ENCODE measurements at regions not wholly inside any gene's neighbourhood (a gene's known extent, or its start where the extent isn't known, plus 50 kb on each side); places are given as distances from the start of the nearest gene placed in this dataset.

DNA sequence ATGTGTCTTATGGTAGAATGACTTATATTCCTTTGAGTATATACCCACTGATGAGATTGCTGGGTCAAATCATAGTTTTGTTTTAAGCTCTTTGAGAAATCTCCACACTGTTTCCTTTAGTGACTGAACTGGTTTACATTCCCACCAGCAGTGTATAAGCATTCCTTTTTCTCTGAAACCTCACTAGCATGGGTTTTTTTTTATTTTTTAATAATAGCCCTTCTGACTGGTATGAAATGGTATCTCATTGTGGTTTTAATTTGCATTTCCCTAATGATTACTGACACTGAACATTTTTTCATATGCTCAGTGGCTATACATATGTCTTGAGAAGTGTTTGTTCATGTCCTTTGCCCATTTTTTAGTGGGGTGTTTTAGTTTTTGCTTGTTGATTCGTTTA, 494.3 kb downstream of the SQOR start:
- no peaks in the 10 kb centered on the region for H3K4me1 Mint-ChIP-seq
- POLR2A ChIA-PET = no interaction called here
- CTCF ChIA-PET = no interaction called here
- H3K27ac Mint-ChIP-seq = no peak overlapping the region
- no peak overlapping the region for H3K4me3 Mint-ChIP-seq
- no peaks in the 10 kb centered on the region for H3K27me3 Mint-ChIP-seq (ENCODE audit: low read depth)
- no peak for ATAC-seq
- H3K9me3 Mint-ChIP-seq = peaks cover 36% of the 10 kb centered on the region
- no peak for DNase-seq (ENCODE audit: low spot score)
- no peak for TF ChIP-seq ETV6 (CRISPR knock-in tag; IDR thresholded peaks at IDR 0.05)
- peaks cover 5% of the 10 kb centered on the region; the same call in 1 of the 2 replicates for H3K36me3 Mint-ChIP-seq

DNA sequence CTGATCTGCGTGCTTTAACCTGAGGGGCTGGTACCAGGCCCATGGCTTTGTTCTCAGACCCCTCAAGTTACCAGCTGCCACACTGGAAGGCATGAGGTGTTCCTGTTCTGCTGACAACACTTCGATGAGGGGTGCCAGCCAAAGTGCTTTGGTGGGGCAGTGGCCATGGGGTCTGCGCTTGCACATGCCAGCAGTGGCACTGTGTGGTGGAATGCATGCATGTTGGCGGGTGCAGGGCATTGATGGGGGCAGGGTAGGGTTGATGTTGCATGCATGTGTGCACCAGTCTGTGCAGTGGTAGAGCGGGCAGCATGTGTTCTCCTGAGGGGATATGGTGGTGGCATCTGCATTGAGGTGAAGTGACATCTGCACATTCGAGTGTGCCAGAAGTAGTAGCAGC, 497.0 kb downstream of the SQOR start:
- no peak overlapping the region for H3K4me3 Mint-ChIP-seq
- no peak for TF ChIP-seq ETV6 (CRISPR knock-in tag; IDR thresholded peaks at IDR 0.05)
- no peak for TF ChIP-seq SOX15 (CRISPR knock-in tag; IDR thresholded peaks at IDR 0.05)
- TF ChIP-seq ESRRA (CRISPR knock-in tag; IDR thresholded peaks at IDR 0.05; ENCODE audit: borderline replicate concordance) = no peak
- TF ChIP-seq, protein P1, sequence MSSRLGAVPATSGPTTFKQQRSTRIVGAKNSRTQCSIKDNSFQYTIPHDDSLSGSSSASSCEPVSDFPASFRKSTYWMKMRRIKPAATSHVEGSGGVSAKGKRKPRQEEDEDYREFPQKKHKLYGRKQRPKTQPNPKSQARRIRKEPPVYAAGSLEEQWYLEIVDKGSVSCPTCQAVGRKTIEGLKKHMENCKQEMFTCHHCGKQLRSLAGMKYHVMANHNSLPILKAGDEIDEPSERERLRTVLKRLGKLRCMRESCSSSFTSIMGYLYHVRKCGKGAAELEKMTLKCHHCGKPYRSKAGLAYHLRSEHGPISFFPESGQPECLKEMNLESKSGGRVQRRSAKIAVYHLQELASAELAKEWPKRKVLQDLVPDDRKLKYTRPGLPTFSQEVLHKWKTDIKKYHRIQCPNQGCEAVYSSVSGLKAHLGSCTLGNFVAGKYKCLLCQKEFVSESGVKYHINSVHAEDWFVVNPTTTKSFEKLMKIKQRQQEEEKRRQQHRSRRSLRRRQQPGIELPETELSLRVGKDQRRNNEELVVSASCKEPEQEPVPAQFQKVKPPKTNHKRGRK (CRISPR knock-in tag; IDR thresholded peaks at IDR 0.05; ENCODE audit: borderline replicate concordance) = no peak
- TF ChIP-seq MYBL2 (CRISPR knock-in tag; IDR thresholded peaks at IDR 0.05) = no peak
- TF ChIP-seq FOXP1 (CRISPR knock-in tag; IDR thresholded peaks at IDR 0.05; ENCODE audit: borderline replicate concordance) = no peak
- TF ChIP-seq, protein P2, sequence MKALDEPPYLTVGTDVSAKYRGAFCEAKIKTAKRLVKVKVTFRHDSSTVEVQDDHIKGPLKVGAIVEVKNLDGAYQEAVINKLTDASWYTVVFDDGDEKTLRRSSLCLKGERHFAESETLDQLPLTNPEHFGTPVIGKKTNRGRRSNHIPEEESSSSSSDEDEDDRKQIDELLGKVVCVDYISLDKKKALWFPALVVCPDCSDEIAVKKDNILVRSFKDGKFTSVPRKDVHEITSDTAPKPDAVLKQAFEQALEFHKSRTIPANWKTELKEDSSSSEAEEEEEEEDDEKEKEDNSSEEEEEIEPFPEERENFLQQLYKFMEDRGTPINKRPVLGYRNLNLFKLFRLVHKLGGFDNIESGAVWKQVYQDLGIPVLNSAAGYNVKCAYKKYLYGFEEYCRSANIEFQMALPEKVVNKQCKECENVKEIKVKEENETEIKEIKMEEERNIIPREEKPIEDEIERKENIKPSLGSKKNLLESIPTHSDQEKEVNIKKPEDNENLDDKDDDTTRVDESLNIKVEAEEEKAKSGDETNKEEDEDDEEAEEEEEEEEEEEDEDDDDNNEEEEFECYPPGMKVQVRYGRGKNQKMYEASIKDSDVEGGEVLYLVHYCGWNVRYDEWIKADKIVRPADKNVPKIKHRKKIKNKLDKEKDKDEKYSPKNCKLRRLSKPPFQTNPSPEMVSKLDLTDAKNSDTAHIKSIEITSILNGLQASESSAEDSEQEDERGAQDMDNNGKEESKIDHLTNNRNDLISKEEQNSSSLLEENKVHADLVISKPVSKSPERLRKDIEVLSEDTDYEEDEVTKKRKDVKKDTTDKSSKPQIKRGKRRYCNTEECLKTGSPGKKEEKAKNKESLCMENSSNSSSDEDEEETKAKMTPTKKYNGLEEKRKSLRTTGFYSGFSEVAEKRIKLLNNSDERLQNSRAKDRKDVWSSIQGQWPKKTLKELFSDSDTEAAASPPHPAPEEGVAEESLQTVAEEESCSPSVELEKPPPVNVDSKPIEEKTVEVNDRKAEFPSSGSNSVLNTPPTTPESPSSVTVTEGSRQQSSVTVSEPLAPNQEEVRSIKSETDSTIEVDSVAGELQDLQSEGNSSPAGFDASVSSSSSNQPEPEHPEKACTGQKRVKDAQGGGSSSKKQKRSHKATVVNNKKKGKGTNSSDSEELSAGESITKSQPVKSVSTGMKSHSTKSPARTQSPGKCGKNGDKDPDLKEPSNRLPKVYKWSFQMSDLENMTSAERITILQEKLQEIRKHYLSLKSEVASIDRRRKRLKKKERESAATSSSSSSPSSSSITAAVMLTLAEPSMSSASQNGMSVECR (CRISPR knock-in tag; IDR thresholded peaks at IDR 0.05; ENCODE audit: borderline replicate concordance) = no peak
- TF ChIP-seq ZNF121 (CRISPR knock-in tag; IDR thresholded peaks at IDR 0.05) = no peak
- no peak for TF ChIP-seq ZNF263 (CRISPR knock-in tag; IDR thresholded peaks at IDR 0.05; ENCODE audit: low read depth)
- TF ChIP-seq ZNF671 (CRISPR knock-in tag; IDR thresholded peaks at IDR 0.05) = no peak
- TF ChIP-seq PRRX2 (CRISPR knock-in tag; IDR thresholded peaks at IDR 0.05) = no peak
- TF ChIP-seq NR2C2 (CRISPR knock-in tag; IDR thresholded peaks at IDR 0.05) = no peak
- TF ChIP-seq, protein P3, sequence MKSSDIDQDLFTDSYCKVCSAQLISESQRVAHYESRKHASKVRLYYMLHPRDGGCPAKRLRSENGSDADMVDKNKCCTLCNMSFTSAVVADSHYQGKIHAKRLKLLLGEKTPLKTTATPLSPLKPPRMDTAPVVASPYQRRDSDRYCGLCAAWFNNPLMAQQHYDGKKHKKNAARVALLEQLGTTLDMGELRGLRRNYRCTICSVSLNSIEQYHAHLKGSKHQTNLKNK (CRISPR knock-in tag; IDR thresholded peaks at IDR 0.05) = no peak
- TF ChIP-seq, protein P4, sequence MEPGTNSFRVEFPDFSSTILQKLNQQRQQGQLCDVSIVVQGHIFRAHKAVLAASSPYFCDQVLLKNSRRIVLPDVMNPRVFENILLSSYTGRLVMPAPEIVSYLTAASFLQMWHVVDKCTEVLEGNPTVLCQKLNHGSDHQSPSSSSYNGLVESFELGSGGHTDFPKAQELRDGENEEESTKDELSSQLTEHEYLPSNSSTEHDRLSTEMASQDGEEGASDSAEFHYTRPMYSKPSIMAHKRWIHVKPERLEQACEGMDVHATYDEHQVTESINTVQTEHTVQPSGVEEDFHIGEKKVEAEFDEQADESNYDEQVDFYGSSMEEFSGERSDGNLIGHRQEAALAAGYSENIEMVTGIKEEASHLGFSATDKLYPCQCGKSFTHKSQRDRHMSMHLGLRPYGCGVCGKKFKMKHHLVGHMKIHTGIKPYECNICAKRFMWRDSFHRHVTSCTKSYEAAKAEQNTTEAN (CRISPR knock-in tag; IDR thresholded peaks at IDR 0.05) = no peak
- no peak for TF ChIP-seq SMAD4 (CRISPR knock-in tag; IDR thresholded peaks at IDR 0.05)
- TF ChIP-seq, protein P5, sequence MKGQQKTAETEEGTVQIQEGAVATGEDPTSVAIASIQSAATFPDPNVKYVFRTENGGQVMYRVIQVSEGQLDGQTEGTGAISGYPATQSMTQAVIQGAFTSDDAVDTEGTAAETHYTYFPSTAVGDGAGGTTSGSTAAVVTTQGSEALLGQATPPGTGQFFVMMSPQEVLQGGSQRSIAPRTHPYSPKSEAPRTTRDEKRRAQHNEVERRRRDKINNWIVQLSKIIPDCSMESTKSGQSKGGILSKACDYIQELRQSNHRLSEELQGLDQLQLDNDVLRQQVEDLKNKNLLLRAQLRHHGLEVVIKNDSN (CRISPR knock-in tag; IDR thresholded peaks at IDR 0.05) = no peak
- TF ChIP-seq, protein P6, sequence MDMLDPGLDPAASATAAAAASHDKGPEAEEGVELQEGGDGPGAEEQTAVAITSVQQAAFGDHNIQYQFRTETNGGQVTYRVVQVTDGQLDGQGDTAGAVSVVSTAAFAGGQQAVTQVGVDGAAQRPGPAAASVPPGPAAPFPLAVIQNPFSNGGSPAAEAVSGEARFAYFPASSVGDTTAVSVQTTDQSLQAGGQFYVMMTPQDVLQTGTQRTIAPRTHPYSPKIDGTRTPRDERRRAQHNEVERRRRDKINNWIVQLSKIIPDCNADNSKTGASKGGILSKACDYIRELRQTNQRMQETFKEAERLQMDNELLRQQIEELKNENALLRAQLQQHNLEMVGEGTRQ (CRISPR knock-in tag; IDR thresholded peaks at IDR 0.05) = no peak
- TF ChIP-seq SP1 (CRISPR knock-in tag; conservative IDR thresholded peaks at IDR 0.05) = no peak
- no peak for TF ChIP-seq MXD4 (CRISPR knock-in tag; IDR thresholded peaks at IDR 0.05; ENCODE audit: borderline replicate concordance)
- TF ChIP-seq TCF7 (CRISPR knock-in tag; IDR thresholded peaks at IDR 0.05; ENCODE audit: low read depth) = no peak
- DNase-seq (ENCODE audit: low spot score) = no peak
- no peaks in the 10 kb centered on the region for H3K4me1 Mint-ChIP-seq
- POLR2A ChIA-PET = no interaction called here
- no peak overlapping the region for H3K27ac Mint-ChIP-seq
- peaks cover 19% of the 10 kb centered on the region for H3K36me3 Mint-ChIP-seq
- peaks cover 51% of the 10 kb centered on the region for H3K9me3 Mint-ChIP-seq
- H3K27me3 Mint-ChIP-seq (ENCODE audit: low read depth) = peaks cover 2% of the 10 kb centered on the region
- ATAC-seq = no peak
- CTCF ChIA-PET = no interaction called here

Measured in WTC11 (cell line).